ENCODE measurements at regions not wholly inside any gene's neighbourhood (a gene's known extent, or its start where the extent isn't known, plus 50 kb on each side); places are given as distances from the start of the nearest gene placed in this dataset.

GRCh38 chr3:174498638-174499037 lies 360.5 kb upstream of the NAALADL2 start:
- Histone ChIP-seq H3K27me3 (no peaks in the 10 kb centered on the region), H3K4me3 (no peak overlapping the region), H3K9me3 (no peaks in the 10 kb centered on the region), H3K36me3 (ENCODE audit: low read depth, missing control alignments) (no peaks in the 10 kb centered on the region), H3K4me1 (no peaks in the 10 kb centered on the region), H3K27ac (no peak overlapping the region)
- no peak for TF ChIP-seq CTCF (IDR thresholded peaks at IDR 0.05)
- no peak for TF ChIP-seq POLR2A (IDR thresholded peaks at IDR 0.05)
- intact Hi-C loops (cut with DNase I; ENCODE audit: low total_unique reads), result no loop called here
- no peak for DNase-seq
- WGBS, 2 donors, result 46 to 47% methylated on average over 2 of the region's 2 CpGs

DNA sequence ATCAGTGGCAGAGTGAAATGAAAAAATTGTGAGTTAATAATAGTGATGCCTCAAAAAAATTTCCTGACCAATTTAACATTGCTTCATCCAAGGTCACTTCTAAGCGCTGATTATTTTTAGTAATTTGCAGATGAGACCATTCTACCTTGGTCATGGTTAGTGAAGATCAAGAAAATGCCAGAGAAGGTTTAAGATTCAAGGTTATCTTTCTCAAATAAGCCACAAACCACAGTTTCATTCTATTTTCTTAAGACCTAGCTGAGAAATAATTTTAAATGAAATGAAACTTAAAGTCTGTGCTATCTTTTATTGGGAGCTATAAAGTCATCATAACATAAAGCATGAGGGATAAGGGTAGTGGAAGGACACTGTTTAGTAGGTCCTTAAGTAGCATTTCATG lies 353.9 kb upstream of the NAALADL2 start:
- Histone ChIP-seq H3K4me3 (no peak overlapping the region), H3K27ac (no peak overlapping the region), H3K9me3 (no peaks in the 10 kb centered on the region), H3K27me3 (no peaks in the 10 kb centered on the region), H3K4me1 (no peaks in the 10 kb centered on the region), H3K36me3 (ENCODE audit: low read depth, missing control alignments) (no peaks in the 10 kb centered on the region)
- DNase-seq, result no peak
- 74 to 76% methylated on average over 1 of the region's 1 CpG for WGBS, 2 donors
- intact Hi-C loops (cut with DNase I; ENCODE audit: low total_unique reads), result no loop called here
- TF ChIP-seq POLR2A (IDR thresholded peaks at IDR 0.05), result no peak
- TF ChIP-seq CTCF (IDR thresholded peaks at IDR 0.05), result no peak

GRCh38 chr3:174524203-174524602 lies 334.9 kb upstream of the NAALADL2 start:
- TF ChIP-seq CTCF (IDR thresholded peaks at IDR 0.05), result no peak
- TF ChIP-seq POLR2A (IDR thresholded peaks at IDR 0.05), result no peak
- DNase-seq, result no peak
- Histone ChIP-seq H3K27ac (no peak overlapping the region), H3K36me3 (ENCODE audit: low read depth, missing control alignments) (no peaks in the 10 kb centered on the region), H3K4me1 (no peaks in the 10 kb centered on the region), H3K27me3 (no peaks in the 10 kb centered on the region), H3K9me3 (no peaks in the 10 kb centered on the region), H3K4me3 (no peak overlapping the region)
- WGBS, 2 donors, result 94 to 97% methylated on average over 3 of the region's 3 CpGs
- intact Hi-C loops (cut with DNase I; ENCODE audit: low total_unique reads), result no loop called here

DNA sequence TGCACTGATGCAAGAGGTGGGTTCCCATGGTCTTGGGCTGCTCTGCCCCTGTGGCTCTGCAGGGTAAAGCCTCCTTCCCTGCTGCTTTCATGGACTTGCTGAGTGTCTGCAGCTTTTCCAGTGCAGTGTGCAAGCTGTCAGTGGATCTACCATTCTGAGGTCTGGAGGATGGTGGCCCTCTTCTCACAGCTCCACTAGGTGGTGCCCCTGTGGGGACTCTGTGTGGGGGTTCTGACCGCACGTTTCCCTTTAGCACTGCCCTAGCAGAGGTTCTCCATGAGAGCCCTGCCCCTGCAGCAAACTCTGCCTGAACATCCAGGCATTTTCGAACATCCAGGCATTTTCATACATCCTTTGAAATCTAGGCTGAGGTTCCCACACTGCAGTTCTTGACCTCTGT lies 329.8 kb upstream of the NAALADL2 start:
- no peak for DNase-seq
- no peaks in the 10 kb centered on the region for H3K4me1 ChIP-seq
- H3K9me3 ChIP-seq, result no peaks in the 10 kb centered on the region
- WGBS, 2 donors, result 76 to 79% methylated on average over 3 of the region's 3 CpGs
- intact Hi-C loops (cut with DNase I; ENCODE audit: low total_unique reads), result no loop called here
- TF ChIP-seq CTCF (IDR thresholded peaks at IDR 0.05) (no peak), POLR2A (IDR thresholded peaks at IDR 0.05) (no peak)
- no peaks in the 10 kb centered on the region for H3K27me3 ChIP-seq
- no peaks in the 10 kb centered on the region for H3K36me3 ChIP-seq (ENCODE audit: low read depth, missing control alignments)
- H3K27ac ChIP-seq, result no peak overlapping the region
- H3K4me3 ChIP-seq, result no peak overlapping the region

DNA sequence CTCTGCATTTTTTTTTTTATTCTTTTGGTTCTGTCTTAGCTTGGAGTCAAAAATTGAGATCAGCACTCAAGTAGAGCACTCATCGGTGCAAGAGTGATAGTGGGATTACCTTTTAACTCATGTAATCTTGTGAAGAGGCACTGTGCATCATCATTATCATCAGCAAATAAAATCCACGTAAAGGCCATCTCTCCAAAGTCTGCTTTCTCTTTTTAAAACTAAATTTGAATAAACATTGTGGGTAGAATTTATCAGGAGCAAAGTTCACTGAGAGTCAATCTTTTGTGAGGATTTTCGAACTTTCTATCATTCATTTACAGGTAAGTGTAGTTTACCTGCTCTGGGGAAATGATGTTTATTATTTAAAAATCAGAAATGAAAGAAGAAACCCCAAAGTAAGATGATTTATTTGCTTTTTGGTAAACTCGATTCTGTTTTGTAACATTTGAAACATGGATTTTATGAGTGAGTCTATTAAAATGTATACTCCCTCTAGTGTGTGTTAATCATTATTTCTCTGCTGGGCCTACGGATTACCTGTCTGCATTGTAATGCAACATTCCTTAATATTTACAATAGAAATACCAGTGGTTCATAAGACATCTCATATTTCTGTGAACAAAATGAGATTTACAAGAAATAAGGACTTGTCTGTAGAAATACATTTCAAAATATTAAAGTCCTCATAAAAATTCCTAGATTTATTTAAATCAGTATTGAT lies 327.7 kb upstream of the NAALADL2 start:
- TF ChIP-seq POLR2A (IDR thresholded peaks at IDR 0.05) (no peak), CTCF (IDR thresholded peaks at IDR 0.05) (no peak)
- Histone ChIP-seq H3K4me1 (no peaks in the 10 kb centered on the region), H3K9me3 (no peaks in the 10 kb centered on the region), H3K36me3 (ENCODE audit: low read depth, missing control alignments) (no peaks in the 10 kb centered on the region), H3K27me3 (no peaks in the 10 kb centered on the region), H3K27ac (no peak overlapping the region), H3K4me3 (no peak overlapping the region)
- intact Hi-C loops (cut with DNase I; ENCODE audit: low total_unique reads), result no loop called here
- 92 to 94% methylated on average over 5 of the region's 5 CpGs for WGBS, 2 donors
- no peak for DNase-seq
